GM18868 (cell line): ENCODE measurements at regions not wholly inside any gene's neighbourhood (a gene's known extent, or its start where the extent isn't known, plus 50 kb on each side); places are given as distances from the start of the nearest gene placed in this dataset.
"Not testable (repeated sequence)": the region's sequence is repeated elsewhere in the genome, so short reads cannot be mapped to it uniquely, and the experiment has no call there.

Source experiments
- ATAC-seq: cut with Tn5 transposase; IDR thresholded peaks from one replicate; pipeline ENCODE4 v1.9.1; 2021; ENCODE audit warnings: mild to moderate bottlenecking, moderate library complexity; ENCODE audit not compliant: unreplicated experiment

GRCh38 chr7:132030883-132031282, 474.5 kb upstream of the PODXL start:
- no peak for ATAC-seq

- no peak for ATAC-seq
Observed at GRCh38 chr7:132030086-132030568, 473.7 kb upstream of the PODXL start.

- no peak for ATAC-seq
Observed at GRCh38 chr7:132029369-132030085, 473.1 kb upstream of the PODXL start.

- no peak for ATAC-seq
Observed at GRCh38 chr7:132028144-132028920, 471.9 kb upstream of the PODXL start.

GRCh38 chr7:132024290-132024689, 467.9 kb upstream of the PODXL start:
- ATAC-seq, result no peak

DNA sequence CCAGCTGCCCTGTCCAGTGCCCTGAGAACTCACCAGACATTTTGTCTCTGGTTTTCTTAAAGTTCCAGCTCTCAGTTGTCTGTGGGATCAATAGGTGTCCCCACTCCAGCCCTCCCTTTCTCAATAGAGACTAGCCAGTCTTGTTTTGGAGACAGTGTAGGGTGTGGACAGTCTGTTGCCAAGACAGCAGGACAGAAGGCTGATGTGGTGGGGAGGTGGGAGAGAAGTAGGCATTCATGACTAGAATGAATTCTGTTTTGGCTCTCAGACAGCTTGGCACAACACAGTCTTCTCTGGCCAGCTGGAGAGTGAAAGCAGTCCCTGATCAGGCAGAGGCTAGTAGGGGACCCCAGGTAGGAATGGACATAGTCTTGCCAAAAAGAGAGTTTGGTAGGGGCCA, 467.0 kb upstream of the PODXL start:
- no peak for ATAC-seq

GRCh38 chr7:132022188-132022587, 465.8 kb upstream of the PODXL start:
- ATAC-seq, result no peak

DNA sequence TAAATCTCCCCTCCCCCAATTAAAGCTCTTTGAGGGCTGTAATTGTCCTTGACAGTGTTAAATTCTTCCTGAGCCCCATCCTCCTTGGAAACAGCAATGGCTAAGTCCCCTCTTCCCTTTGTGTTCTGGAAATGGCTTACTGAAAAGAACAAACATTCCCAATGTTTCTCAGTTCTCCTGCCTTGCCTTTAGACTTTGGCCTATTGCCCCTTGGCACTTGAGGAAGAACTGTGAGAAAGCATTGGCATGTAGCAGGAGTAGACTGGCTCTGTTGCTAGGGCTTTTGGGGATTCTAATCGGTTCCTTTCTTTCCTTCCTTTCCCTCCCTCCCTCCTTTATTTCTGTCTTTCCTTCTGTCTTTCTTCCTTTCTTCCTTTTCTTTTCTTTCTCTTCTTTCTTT, 463.3 kb upstream of the PODXL start:
- no peak for ATAC-seq

GRCh38 chr7:132009778-132010177, 453.4 kb upstream of the PODXL start:
- ATAC-seq, result no peak

DNA sequence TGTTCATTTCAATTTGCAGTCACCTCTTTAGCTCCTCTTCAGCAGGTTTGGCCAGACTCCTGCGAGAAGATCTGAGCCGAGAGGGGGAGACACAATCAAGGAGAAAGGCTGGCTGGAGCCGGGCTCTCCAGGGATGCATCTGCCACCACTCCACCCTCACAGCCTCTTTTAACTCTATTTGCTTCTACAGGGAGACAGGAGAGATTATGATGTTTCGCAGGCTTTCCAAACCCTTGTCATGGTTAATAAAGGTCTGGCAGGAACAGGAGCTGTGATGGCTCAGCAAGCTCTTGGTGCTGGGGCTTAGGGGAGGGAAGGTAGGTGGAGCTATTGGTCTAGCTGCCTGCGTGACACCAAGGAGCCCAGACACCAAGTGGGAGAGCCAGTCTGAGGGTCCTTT, 448.1 kb upstream of the PODXL start:
- ATAC-seq, result no peak

GRCh38 chr7:132002343-132002968, 446.0 kb upstream of the PODXL start:
- no peak for ATAC-seq

DNA sequence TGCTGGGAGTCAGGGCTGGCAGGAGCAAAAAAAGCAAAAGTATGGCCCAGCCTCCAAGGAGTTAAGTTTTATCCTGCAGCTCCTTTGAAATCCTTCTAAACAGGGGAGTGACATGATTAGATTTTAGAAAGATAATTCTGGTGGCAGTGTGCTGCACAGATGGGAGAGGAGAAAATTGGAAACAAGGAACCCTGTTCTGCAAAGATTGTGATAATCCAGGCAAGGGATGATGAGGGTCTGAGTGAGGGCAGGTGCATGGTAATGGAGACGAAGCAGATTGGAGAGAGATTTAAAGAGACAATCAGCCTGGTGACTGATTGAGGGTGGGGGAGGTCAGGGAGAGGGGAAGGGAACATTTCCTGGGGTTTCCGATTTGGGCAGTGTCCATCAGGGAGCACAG, 444.7 kb upstream of the PODXL start:
- no peak for ATAC-seq

DNA sequence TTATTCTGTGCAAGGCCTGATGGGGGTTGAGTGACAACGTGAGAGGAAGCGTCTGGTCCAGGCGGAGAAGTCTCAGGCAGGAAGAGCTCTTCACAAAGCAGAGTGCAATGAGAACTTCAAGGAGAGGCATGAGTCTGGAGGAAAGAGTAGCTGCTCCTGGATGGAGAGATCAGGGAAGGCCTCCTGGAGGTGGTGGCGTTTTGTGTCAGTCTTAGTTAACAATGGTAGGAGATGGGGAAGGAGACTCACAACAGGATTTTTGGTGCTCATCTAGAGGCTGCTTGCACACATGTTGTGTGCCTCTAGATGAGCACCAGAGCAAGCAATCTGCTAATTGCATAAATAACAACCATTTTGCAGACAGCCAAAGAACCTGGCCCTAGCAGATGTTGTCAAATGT, 442.8 kb upstream of the PODXL start:
- no peak for ATAC-seq

- ATAC-seq, result no peak
Observed at GRCh38 chr7:131995324-131995723, 438.9 kb upstream of the PODXL start.

- ATAC-seq, result not testable (repeated sequence)
Observed at GRCh38 chr7:131981069-131981468, 424.6 kb upstream of the PODXL start.

DNA sequence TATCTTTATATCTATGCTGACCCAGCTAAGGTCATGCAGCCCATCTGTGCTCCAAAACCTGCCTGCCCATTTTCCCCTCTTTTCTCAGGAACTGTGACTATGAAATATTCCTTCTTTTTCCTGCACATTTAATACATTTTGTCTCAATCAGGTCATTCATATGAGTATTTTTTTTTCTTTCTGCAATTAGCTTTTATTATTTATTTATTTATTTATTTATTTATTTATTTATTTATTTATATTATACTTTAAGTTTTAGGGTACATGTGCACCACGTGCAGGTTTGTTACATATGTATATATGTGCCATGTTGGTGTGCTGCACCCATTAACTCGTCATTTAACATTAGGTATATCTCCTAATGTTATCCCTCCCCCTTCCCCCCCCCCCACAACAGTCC, 421.7 kb upstream of the PODXL start:
- not testable (repeated sequence) for ATAC-seq

GRCh38 chr7:131976411-131976810, 420.0 kb upstream of the PODXL start:
- ATAC-seq, result no peak

- no peak for ATAC-seq
Observed at GRCh38 chr7:131974671-131975070, 418.2 kb upstream of the PODXL start.

GRCh38 chr7:131972251-131972650, 415.8 kb upstream of the PODXL start:
- ATAC-seq, result no peak

DNA sequence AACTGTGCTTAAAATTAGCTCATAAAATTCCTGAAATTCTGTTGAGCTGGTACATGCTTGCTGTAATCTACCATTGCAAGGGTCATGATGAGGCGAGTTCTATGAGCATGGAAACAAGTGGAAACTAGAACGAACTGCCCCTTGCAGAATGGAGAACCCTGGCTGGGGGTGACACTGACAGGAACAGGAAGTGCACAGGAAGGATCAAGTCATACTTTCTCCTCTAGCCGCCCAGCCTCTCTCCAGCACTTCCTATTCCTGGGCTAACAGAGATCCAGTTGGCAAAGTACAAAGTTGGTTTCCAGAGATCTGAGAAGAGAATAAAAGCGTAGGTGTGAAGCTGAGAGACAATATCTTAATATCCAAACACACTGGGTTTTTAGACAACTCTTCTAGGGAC, 414.2 kb upstream of the PODXL start:
- ATAC-seq, result no peak

DNA sequence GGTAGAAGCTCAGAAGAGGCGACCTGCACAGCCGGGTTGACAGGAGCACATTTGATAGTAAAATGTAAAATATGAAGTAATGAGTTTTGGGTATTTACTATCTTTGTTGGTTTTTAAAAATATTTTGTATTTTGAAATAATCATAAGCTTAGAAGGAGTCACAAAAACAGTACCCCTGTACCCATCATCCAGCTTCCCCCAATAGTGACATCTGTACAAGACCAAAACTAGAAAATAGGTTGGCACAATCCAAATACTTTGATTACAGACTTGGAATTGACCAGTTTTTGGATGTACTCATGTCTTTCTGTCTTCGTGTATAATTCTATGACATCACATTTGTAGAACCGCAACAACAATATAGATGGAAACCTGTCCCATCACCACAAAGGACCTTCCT, 413.1 kb upstream of the PODXL start:
- no peak for ATAC-seq

GRCh38 chr7:131967216-131967730, 410.8 kb upstream of the PODXL start:
- no peak for ATAC-seq
